ENCODE measurements at regions not wholly inside any gene's neighbourhood (a gene's known extent, or its start where the extent isn't known, plus 50 kb on each side); places are given as distances from the start of the nearest gene placed in this dataset.
A peak's percentile ranks its signal among the peaks of the same experiment; 100 is the strongest.
"Not testable (repeated sequence)": the region's sequence is repeated elsewhere in the genome, so short reads cannot be mapped to it uniquely, and the experiment has no call there.

DNA sequence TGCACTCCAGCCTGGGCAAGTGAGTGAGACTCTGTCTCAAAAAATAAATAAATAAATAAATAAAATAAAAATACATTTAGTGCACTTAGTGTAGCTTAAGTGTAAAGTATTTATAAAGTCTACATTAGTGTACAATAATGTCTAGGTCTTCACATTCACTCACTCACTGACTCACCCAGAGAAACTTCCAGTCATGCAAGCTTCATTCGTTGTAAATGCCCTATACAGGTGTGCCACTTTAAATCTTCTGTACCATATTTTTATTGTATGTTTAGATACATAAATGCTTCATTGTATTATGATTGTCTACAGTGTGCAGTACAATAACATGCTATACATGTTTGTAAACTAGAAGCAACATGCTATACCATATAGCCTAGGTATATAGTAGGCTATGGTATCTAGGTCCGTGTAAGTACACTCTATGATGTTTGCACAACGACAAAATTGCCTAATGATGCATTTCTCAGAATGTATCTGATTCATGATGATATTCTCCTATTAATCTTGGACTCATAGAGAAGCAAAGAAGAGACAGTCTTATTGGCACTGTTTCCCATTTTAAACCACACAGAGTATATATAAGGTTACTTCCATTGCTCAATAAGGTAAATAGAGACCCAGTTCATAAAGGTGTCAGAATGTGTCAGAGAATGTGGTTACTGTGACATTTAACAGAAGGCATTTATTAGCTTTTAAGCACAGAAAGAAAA, 1314.9 kb downstream of the CDH11 start:
- no peak for DNase-seq (ENCODE audit: low read depth)

- no peak for DNase-seq (ENCODE audit: low read depth)
Measured at GRCh38 chr16:63804126-63804525, 1317.7 kb downstream of the CDH11 start.

DNA sequence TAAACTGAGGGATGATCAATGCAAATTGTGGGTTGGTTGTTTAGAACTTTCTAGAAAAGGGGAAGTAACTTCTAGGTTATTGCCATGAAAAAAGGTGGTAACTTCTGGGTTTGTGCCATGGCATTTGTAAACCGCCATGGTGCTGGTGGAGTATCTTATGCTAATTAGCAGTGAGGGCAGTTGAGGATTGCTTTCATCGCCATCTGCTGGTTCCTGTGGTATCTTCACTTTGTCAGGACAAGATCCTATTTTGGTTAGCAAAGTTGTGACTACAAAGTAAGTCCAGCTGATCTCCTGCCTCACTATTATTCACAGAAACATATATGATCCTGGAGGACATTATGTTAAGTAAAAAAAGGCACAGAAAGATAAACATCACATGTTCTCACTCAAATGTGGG, 1332.3 kb downstream of the CDH11 start:
- no peak for DNase-seq (ENCODE audit: low read depth)

DNA sequence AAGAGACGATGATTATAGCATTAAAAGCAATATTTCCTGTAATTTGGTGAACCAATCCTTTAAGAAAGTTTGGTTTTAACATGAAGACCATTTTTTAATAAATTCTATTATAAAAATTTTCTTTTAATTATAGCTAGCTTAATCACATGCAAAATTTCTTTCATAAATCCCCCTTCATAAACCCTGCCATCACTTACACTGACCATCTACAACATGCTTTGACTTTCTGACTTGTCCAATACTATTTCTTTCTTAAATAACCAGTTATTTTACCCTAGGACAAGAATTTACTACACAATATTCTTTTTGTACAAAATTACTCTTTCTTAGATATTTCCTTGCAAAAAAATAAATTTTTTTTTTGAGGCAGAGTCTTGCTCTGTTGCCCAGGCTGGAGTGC, 1334.8 kb downstream of the CDH11 start:
- DNase-seq (ENCODE audit: low read depth): peak; percentile 1

GRCh38 chr16:63785170-63785569, 1336.7 kb downstream of the CDH11 start:
- no peak for DNase-seq (ENCODE audit: low read depth)

GRCh38 chr16:63776437-63776836, 1345.4 kb downstream of the CDH11 start:
- DNase-seq (ENCODE audit: low read depth): no peak

DNA sequence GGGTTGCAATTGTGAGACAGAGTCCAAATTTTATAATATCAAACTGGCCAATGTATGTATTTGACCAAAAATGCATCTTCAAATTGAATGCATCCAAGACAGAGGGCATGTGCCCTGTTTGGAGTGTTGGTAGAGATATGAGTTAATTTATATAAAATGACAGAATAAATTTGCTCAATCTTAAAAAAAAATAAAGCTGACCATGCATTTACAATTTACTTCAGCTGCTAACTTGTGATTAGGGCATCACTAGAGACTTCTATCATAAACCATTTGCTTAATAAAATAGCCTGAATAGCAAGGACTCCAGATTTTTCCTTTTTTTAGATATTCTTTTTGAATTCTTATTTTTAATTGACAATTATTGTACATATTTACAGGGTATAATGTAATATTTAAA, 1345.8 kb downstream of the CDH11 start:
- DNase-seq (ENCODE audit: low read depth): no peak

DNA sequence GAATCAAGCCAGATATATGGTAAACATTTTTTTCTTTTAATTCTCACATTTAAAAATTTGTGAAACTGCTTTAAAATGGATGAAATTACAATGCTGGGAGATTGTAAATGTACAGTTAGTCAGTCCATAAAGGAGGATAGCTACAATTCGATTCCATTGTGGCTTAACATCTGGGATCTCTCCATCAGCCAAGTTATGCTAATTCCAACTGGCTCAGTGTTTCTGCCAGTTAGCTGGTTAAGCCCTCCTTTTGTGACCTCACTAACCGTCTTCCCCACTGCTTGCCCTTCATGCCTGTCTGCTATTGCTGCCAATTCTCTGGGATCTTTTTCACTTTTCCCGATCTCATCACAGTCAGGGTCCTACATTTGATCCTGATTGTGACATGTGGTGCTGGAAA, 1347.6 kb downstream of the CDH11 start:
- DNase-seq (ENCODE audit: low read depth): no peak

DNA sequence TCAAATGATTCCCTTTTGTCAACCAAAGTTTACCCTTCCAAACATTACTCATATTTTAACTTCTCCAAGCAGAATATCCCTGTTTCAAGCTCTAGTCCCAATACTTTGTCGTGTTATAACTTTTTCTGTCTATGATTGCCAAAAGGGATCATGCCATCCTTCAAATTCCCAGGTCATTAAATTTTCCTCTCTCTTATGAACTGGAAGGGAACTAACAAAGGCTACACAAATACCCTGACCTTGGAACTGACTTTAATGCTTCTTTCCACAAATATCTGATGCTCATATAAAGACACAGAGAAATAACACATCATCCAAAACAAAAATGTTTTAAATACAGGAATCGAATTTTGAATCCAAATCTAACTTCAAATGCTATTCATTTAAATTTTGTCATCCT, 1352.7 kb downstream of the CDH11 start:
- DNase-seq (ENCODE audit: low read depth): no peak

DNA sequence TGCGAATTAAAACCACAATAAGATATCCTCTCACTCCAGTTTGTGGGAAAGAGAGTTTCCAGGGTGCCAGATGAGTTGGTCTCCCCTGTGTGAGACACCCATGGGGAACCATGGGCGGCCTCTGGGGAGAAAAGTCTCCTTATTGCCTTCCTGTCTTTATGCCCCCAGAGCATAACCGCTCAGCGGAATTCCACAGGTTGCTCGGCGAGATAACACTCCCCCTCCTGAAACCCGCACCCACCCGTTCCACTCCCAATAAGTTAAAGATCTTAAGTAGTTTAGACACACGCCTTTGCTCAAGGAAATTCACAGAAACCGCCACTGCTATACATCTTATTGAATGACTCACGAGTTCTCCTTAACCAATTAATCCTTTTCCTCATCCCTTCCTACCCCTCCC, 1361.6 kb downstream of the CDH11 start:
- DNase-seq (ENCODE audit: low read depth): not testable (repeated sequence)

GRCh38 chr16:63752347-63752746, 1369.5 kb downstream of the CDH11 start:
- DNase-seq (ENCODE audit: low read depth): no peak

DNA sequence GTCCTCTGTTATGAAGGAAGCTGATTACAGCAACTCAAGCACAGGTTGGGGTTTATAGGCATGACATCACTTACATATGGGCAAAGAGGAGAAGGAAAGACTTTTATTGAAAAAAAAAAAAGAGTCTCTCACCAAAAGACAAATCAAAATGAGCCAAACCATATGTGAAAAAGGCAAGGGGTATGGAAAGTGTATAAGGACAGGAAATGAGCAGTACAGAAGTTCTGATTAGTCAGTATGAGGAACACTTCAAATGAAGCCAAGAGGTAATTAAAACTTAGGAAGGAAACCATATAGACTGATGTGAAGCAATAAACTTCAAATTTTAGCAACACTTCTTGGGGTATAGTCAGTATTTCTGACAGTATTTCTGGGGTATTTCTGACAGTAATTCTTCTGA, 1372.6 kb downstream of the CDH11 start:
- DNase-seq (ENCODE audit: low read depth): no peak

- no peak for DNase-seq (ENCODE audit: low read depth)
Measured at GRCh38 chr16:63745456-63745855, 1376.4 kb downstream of the CDH11 start.

GRCh38 chr16:63744077-63744874, 1377.6 kb downstream of the CDH11 start:
- no peak for DNase-seq (ENCODE audit: low read depth)

- DNase-seq (ENCODE audit: low read depth): no peak
Measured at GRCh38 chr16:63742150-63742549, 1379.7 kb downstream of the CDH11 start.

DNA sequence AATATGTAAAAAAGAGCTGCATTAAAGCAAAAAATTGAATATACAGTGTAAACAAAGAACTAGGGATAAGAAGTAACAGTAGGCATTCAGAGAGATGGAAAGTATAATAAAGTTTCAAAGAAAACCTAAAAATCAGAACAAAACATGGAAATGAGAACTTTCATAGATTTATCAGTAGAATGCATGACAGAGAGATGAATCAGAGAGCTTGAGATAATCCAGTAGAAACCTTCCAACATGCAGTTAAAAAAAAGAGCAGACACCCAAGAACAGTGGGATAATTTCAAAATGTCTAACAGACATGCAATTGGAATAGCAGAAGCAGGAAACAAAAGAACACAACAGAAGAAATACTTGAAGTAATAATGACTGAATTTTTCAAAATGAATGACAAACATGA, 1384.2 kb downstream of the CDH11 start:
- DNase-seq (ENCODE audit: low read depth): peak; percentile 0

GRCh38 chr16:63735456-63735855, 1386.4 kb downstream of the CDH11 start:
- DNase-seq (ENCODE audit: low read depth): no peak

- DNase-seq (ENCODE audit: low read depth): no peak
Measured at GRCh38 chr16:63720848-63721247, 1401.0 kb downstream of the CDH11 start.

DNA sequence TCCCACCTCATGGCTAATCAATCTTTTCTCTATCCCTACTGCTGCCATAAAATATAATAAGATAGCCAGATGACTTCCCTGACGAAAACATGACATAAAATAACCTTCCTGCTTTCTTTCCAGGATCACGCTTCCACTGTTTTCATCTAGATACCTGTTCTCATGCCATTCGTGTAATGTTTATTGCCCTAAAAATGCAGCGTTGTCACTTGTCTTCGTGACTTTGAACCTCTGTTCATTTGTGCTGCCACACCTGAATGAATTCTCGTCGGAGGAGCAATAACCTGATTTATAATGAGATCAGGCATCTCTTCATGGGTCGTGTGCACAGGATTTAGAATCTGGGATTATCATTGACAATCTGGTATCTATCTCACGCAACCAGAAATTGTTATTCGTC, 1401.9 kb downstream of the CDH11 start:
- no peak for DNase-seq (ENCODE audit: low read depth)

GRCh38 chr16:63717806-63718205, 1404.1 kb downstream of the CDH11 start:
- DNase-seq (ENCODE audit: low read depth): no peak

GRCh38 chr16:63714876-63715275, 1407.0 kb downstream of the CDH11 start:
- no peak for DNase-seq (ENCODE audit: low read depth)

DNA sequence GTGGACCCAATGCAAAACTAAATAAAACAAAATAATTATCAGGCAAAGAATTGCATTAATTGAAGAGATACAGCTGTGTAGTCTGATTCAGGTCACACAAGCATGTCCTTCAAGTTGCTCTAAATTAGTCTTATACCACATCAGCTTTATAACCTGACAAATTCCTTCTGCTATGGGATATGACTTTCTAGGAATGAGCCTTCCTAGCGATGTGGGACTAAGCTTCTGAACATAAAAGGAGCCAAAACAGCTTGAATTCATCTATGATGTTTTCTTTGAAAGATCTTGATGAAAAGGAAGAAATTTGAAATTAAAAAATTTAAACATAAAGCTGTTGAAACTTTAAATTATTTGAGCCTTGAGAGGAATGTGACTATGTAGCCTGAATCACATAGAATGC, 1409.1 kb downstream of the CDH11 start:
- no peak for DNase-seq (ENCODE audit: low read depth)

DNA sequence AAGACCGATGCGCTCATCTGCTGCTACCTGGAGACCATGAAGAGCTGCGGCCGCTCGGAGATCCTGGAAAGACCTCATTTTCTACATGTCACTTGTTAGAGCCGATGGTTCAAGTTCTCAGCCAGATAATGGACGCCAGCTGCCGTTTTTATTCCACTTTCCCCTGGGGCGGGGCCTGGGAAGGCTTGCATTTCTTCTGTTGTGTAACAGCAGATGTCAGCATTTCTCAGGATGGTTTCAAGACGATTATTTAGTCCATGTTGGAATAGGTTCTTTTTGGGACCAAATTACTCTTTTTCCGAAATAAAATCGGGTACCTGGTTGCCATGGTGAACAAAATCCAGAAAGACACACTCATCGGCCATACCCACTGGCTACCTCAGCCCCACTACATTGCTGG, 1418.3 kb downstream of the CDH11 start:
- DNase-seq (ENCODE audit: low read depth): no peak

Data from amniotic epithelial cell (primary cell).